Mucosa of rectum (tissue), 2 donors: ENCODE measurements at regions not wholly inside any gene's neighbourhood (a gene's known extent, or its start where the extent isn't known, plus 50 kb on each side); places are given as distances from the start of the nearest gene placed in this dataset.

Experiments used
- H3K27ac ChIP-seq, 2 donors: one replicate each; pipeline ENCODE4 v1.7.0; 2013; ENCODE audit warnings: inconsistent platforms in 2 of 2, low read depth in 2 of 2, low read length in 2 of 2
- H3K27me3 ChIP-seq, 2 donors: one replicate each; pipeline ENCODE4 v1.7.0; 2013; ENCODE audit warnings: low read length in 2 of 2; ENCODE audit not compliant: control insufficient read depth in 2 of 2, insufficient read depth in 2 of 2
- H3K36me3 ChIP-seq, 2 donors: one replicate each; pipeline ENCODE4 v1.7.0; 2013; ENCODE audit warnings: low read length in 2 of 2; ENCODE audit not compliant: control insufficient read depth in 2 of 2, insufficient read depth in 2 of 2
- H3K4me1 ChIP-seq, 2 donors: one replicate each; pipeline ENCODE4 v1.7.0; 2013; ENCODE audit warnings: low read length in 2 of 2, mild to moderate bottlenecking in 1 of 2; ENCODE audit not compliant: control insufficient read depth in 2 of 2, insufficient read depth in 2 of 2
- H3K4me3 ChIP-seq, 2 donors: one replicate each; pipeline ENCODE4 v1.7.0; 2013; ENCODE audit warnings: low read length in 2 of 2
- H3K9ac ChIP-seq, 2 donors: one replicate each; pipeline ENCODE4 v1.7.0; 2013; ENCODE audit warnings: low read length in 2 of 2, low read depth in 1 of 2, mild to moderate bottlenecking in 1 of 2
- H3K9me3 ChIP-seq, 2 donors: one replicate each; pipeline ENCODE4 v1.7.0; 2013; ENCODE audit warnings: low read length in 2 of 2; ENCODE audit not compliant: control insufficient read depth in 2 of 2
- donor health status: healthy.
- donor health status: Normal muscosa, but diverticular disease.

DNA sequence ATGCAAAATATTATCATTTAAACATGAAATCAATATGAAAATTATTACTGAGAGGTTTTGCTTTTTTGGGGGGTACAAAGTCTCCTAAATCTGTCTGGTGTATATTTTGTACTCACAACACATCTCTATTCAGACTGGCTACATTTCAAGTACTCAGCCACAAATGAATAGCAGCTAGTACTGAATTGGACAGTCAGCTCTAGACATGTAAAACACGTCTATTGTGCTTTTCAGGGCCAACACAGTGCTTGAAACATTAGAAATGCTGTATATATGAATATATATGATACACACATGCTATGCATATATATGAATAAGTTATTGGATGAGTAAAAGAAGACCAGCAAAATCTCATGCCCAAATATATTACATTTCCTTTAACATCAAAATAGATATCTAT, 103.8 kb upstream of the CFAP20DC start:
- Histone ChIP-seq H3K4me1 (no peaks in the 10 kb centered on the region), H3K4me3 (no peak overlapping the region), H3K9ac (no peak overlapping the region), H3K27ac (no peak overlapping the region), H3K27me3 (no peaks in the 10 kb centered on the region), H3K9me3 (no peaks in the 10 kb centered on the region), H3K36me3 (no peaks in the 10 kb centered on the region)

DNA sequence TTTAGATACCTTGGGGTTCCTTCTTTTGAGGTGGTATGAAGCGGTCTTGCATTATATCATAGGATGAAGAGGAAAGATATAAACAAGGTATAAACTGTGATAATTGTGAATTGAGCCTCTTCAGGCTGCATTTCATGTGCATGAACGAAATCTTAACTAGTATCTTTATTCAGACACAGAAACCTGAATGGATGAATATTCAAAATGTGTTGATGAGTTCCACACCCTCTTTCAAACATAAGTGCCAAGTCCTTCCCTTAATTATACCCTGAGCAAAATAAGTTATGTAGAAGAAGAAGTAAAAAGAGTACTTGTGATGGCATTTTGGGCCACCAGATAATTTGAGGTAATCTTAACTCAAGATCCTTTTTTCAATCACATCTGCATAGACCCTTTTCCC, 103.1 kb upstream of the CFAP20DC start:
- no peak overlapping the region for H3K4me3 ChIP-seq

GRCh38 chr3:59150039-59150438, 100.2 kb upstream of the CFAP20DC start:
- Histone ChIP-seq H3K9ac (no peak overlapping the region), H3K27ac (no peak overlapping the region), H3K4me3 (no peak overlapping the region), H3K9me3 (no peaks in the 10 kb centered on the region), H3K36me3 (no peaks in the 10 kb centered on the region), H3K27me3 (no peaks in the 10 kb centered on the region), H3K4me1 (no peaks in the 10 kb centered on the region)

More for the DNA sequence above, 103.1 kb upstream of the CFAP20DC start:
- Histone ChIP-seq H3K4me1 (no peaks in the 10 kb centered on the region), H3K27me3 (no peaks in the 10 kb centered on the region), H3K27ac (no peak overlapping the region), H3K9ac (no peak overlapping the region), H3K36me3 (no peaks in the 10 kb centered on the region), H3K9me3 (no peaks in the 10 kb centered on the region)

GRCh38 chr3:59149166-59149565, 99.3 kb upstream of the CFAP20DC start:
- H3K27ac ChIP-seq: no peak overlapping the region
- H3K4me3 ChIP-seq: no peak overlapping the region
- H3K4me1 ChIP-seq: no peaks in the 10 kb centered on the region
- H3K27me3 ChIP-seq: no peaks in the 10 kb centered on the region
- no peaks in the 10 kb centered on the region for H3K9me3 ChIP-seq
- H3K9ac ChIP-seq: no peak overlapping the region
- H3K36me3 ChIP-seq: no peaks in the 10 kb centered on the region

- no peaks in the 10 kb centered on the region for H3K4me1 ChIP-seq
- H3K9ac ChIP-seq: no peak overlapping the region
- no peaks in the 10 kb centered on the region for H3K36me3 ChIP-seq
- no peak overlapping the region for H3K27ac ChIP-seq
- H3K9me3 ChIP-seq: no peaks in the 10 kb centered on the region
- H3K4me3 ChIP-seq: no peak overlapping the region
- no peaks in the 10 kb centered on the region for H3K27me3 ChIP-seq
Observed at GRCh38 chr3:59143447-59143846, 93.6 kb upstream of the CFAP20DC start.

DNA sequence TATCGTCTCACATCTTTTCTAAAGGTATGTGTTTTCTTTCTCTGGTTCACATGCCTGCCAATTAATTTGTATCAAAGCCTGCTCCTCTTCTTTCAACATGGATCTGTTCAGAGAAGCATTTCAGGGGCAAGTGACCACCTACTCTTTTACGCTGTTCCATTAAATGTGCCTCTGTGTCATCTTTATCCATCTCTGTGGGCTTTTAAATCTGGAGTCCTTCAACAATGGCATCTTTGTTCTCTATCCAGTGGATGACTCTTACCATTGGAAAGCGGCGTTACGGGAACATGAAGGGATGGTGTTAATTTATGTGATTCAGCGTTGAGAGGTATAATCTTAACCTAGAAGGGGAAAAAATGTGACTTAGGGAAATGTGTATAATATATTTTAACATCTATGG, 92.7 kb upstream of the CFAP20DC start:
- Histone ChIP-seq H3K36me3 (no peaks in the 10 kb centered on the region), H3K27me3 (no peaks in the 10 kb centered on the region), H3K9ac (no peak overlapping the region), H3K9me3 (no peaks in the 10 kb centered on the region), H3K4me3 (no peak overlapping the region), H3K27ac (no peak overlapping the region), H3K4me1 (no peaks in the 10 kb centered on the region)

DNA sequence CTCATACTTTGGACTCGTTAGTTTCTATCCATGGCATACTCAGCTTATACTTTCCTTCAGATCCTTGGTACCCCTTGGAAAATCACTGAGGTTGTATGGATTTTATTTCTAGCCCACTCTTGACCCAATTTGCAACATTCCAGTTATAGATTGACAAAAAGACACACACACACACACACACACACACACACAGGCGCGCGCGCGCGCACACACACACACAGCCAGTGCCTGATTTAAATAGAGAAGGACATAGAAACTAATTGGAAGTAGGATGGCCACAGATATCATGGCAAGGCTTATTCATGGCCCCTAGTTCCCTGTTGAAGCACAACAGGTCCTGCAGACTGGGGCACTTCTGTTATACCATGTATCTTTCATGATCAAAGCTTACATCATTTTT, 89.1 kb upstream of the CFAP20DC start:
- Histone ChIP-seq H3K4me1 (no peaks in the 10 kb centered on the region), H3K27ac (no peak overlapping the region), H3K4me3 (no peak overlapping the region), H3K27me3 (no peaks in the 10 kb centered on the region), H3K36me3 (no peaks in the 10 kb centered on the region), H3K9me3 (no peaks in the 10 kb centered on the region), H3K9ac (no peak overlapping the region)

- Histone ChIP-seq H3K9me3 (no peaks in the 10 kb centered on the region), H3K4me3 (no peak overlapping the region), H3K4me1 (no peaks in the 10 kb centered on the region), H3K9ac (no peak overlapping the region), H3K27ac (no peak overlapping the region), H3K27me3 (no peaks in the 10 kb centered on the region), H3K36me3 (no peaks in the 10 kb centered on the region)
Observed at GRCh38 chr3:59137415-59137814, 87.6 kb upstream of the CFAP20DC start.

DNA sequence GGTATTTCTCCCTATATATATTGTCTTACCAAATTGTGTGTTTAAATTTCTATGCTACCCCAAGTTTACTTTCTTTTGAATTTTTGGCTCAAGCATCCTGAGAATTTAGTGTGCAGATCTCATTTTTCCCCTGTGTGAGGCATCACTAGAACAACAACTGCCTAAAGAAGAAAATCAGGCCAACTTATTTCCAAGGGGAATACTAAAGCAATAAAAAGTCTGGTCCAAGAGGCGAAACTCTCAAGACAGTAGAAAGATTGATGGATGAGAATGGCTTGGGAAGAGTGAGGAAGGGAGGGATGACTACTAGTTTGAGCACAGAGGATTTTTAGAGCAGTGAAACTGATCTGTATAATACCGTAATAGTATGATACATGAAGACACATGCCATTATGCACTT, 86.3 kb upstream of the CFAP20DC start:
- H3K36me3 ChIP-seq: no peaks in the 10 kb centered on the region
- no peaks in the 10 kb centered on the region for H3K27me3 ChIP-seq
- no peak overlapping the region for H3K4me3 ChIP-seq
- H3K4me1 ChIP-seq: no peaks in the 10 kb centered on the region
- H3K9me3 ChIP-seq: no peaks in the 10 kb centered on the region
- no peak overlapping the region for H3K27ac ChIP-seq
- no peak overlapping the region for H3K9ac ChIP-seq

- Histone ChIP-seq H3K27me3 (no peaks in the 10 kb centered on the region), H3K4me1 (no peaks in the 10 kb centered on the region), H3K27ac (no peak overlapping the region), H3K36me3 (no peaks in the 10 kb centered on the region), H3K4me3 (no peak overlapping the region), H3K9me3 (no peaks in the 10 kb centered on the region), H3K9ac (no peak overlapping the region)
Observed at GRCh38 chr3:59135096-59135495, 85.3 kb upstream of the CFAP20DC start.

DNA sequence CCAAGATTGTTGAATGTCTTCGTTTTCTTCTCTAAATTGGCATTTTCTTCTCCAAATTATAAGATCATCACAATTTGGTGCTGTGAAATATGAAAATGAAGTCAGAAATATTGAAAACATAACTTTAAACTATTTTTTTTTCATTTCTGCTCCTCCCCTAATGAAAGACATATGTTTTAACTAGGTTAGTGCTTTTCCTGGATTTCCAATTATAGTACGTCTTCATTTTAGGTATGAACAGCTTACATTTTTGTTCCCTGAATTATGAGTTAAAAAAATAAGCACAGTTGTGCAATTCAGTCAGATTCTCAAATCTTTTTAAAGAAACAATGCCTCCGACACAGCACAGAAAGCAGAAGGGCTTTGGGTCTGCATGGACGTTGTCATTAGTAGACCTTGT, 83.5 kb upstream of the CFAP20DC start:
- Histone ChIP-seq H3K36me3 (no peaks in the 10 kb centered on the region), H3K27me3 (no peaks in the 10 kb centered on the region), H3K27ac (no peak overlapping the region), H3K4me3 (no peak overlapping the region), H3K9me3 (no peaks in the 10 kb centered on the region), H3K4me1 (no peaks in the 10 kb centered on the region), H3K9ac (no peak overlapping the region)
